ENCODE measurements at regions not wholly inside any gene's neighbourhood (a gene's known extent, or its start where the extent isn't known, plus 50 kb on each side); places are given as distances from the start of the nearest gene placed in this dataset.

DNA sequence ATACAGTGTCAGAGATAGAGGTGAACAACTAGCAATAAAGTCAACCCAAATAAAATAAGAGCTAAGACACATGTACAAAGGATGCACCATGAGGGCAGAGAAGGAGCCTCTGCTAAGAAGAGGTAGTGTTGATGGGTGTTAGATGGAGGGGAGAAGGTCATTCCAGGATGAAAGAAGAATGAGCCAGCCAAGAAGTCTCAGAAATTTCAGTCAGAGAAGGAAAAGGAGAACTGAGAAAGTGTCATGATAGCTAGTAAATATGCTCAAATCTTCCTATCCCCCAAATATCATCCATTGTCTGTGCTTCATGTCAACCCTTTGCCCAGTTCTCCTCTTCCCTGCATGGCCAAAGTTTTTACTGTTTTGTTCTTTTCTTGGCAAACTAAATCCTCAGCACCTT, 225.2 kb upstream of the BTG1 start:
- no peaks in the 10 kb centered on the region; a peak in 1 of 4 replicates for H3K4me1 ChIP-seq (ENCODE audit: control insufficient read depth in 1 of 2, insufficient read depth in 2 of 2, low read length in 2 of 2)
- no peak overlapping the region for H2AFZ ChIP-seq (ENCODE audit: low read depth, low read length, poor library complexity, severe bottlenecking)
- no peak overlapping the region for H3K9ac ChIP-seq (ENCODE audit: low read length)
- ChIA-PET CTCF (no interaction called here), RAD21 (ENCODE audit: low non-redundant PET in 1 of 2, low total read pairs in 2 of 2, uncharacterized antibody in 2 of 2, unreplicated experiment in 2 of 2) (no interaction called here), POLR2A (no interaction called here)
- no peak for TF ChIP-seq CEBPB (IDR thresholded peaks at IDR 0.05; ENCODE audit: low read depth)
- TF ChIP-seq RAD21 (IDR thresholded peaks at IDR 0.05; ENCODE audit: low read depth), result no peak
- TF ChIP-seq, protein P1, sequence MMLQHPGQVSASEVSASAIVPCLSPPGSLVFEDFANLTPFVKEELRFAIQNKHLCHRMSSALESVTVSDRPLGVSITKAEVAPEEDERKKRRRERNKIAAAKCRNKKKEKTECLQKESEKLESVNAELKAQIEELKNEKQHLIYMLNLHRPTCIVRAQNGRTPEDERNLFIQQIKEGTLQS (IDR thresholded peaks at IDR 0.05), result no peak
- TF ChIP-seq ZFX (IDR thresholded peaks at IDR 0.05), result no peak
- TF ChIP-seq POLR2A (IDR thresholded peaks at IDR 0.05; ENCODE audit: borderline replicate concordance, extremely low read depth, insufficient read depth, insufficient read length), result no peak
- TF ChIP-seq, protein P2, sequence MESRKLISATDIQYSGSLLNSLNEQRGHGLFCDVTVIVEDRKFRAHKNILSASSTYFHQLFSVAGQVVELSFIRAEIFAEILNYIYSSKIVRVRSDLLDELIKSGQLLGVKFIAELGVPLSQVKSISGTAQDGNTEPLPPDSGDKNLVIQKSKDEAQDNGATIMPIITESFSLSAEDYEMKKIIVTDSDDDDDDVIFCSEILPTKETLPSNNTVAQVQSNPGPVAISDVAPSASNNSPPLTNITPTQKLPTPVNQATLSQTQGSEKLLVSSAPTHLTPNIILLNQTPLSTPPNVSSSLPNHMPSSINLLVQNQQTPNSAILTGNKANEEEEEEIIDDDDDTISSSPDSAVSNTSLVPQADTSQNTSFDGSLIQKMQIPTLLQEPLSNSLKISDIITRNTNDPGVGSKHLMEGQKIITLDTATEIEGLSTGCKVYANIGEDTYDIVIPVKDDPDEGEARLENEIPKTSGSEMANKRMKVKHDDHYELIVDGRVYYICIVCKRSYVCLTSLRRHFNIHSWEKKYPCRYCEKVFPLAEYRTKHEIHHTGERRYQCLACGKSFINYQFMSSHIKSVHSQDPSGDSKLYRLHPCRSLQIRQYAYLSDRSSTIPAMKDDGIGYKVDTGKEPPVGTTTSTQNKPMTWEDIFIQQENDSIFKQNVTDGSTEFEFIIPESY (IDR thresholded peaks at IDR 0.05; ENCODE audit: extremely low read depth, insufficient replicate concordance, low read length), result no peak
- no peak for TF ChIP-seq REST (IDR thresholded peaks at IDR 0.05; ENCODE audit: low read depth)
- no peak for TF ChIP-seq SIN3A (IDR thresholded peaks at IDR 0.05; ENCODE audit: low read depth)
- TF ChIP-seq CBX3 (IDR thresholded peaks at IDR 0.05; ENCODE audit: low read depth), result no peak
- TF ChIP-seq EZH2phosphoT487 (IDR thresholded peaks at IDR 0.05; ENCODE audit: borderline replicate concordance), result no peak
- H3K4me3 ChIP-seq (replicated peaks in 1 of 2; ENCODE audit: low read depth in 1 of 2, low read length in 2 of 2), result no peak overlapping the region
- no peaks in the 10 kb centered on the region; the same call in 1 of the 2 replicates for H4K20me1 ChIP-seq (ENCODE audit: insufficient read depth)
- ATAC-seq, result no peak
- BruUV-seq (replicated peaks), result no TSS peak
- H3K9me2 ChIP-seq (ENCODE audit: insufficient read depth), result no peaks in the 10 kb centered on the region
- no peak overlapping the region for H3K27ac ChIP-seq (ENCODE audit: low read depth, low read length)
- no peaks in the 10 kb centered on the region for H3K27me3 ChIP-seq (ENCODE audit: insufficient read depth, low read length)
- no peaks in the 10 kb centered on the region for H3K36me3 ChIP-seq (ENCODE audit: control insufficient read depth in 1 of 2, insufficient read depth in 2 of 2, low read length in 2 of 2)
- H3K9me3 ChIP-seq (ENCODE audit: control insufficient read depth in 1 of 2, insufficient read depth in 1 of 2, low read depth in 1 of 2, low read length in 2 of 2), result no peaks in the 10 kb centered on the region
- no peak overlapping the region for H3K4me2 ChIP-seq (ENCODE audit: low read length)
- no peaks in the 10 kb centered on the region for H3K79me2 ChIP-seq (ENCODE audit: insufficient read depth, low read length)
- intact Hi-C loops (cut with micrococcal nuclease), result no loop called here
- no peak for DNase-seq (ENCODE audit: low read depth, low spot score)

Data from HCT116 (cell line).